GM23338 (cell line): ENCODE measurements at regions not wholly inside any gene's neighbourhood (a gene's known extent, or its start where the extent isn't known, plus 50 kb on each side); places are given as distances from the start of the nearest gene placed in this dataset.

Experiments
- ATAC-seq: fragments of 200-7000 bp; cut with Tn5 transposase; 3 replicates; pipeline ENCODE4 v1.9.1; 2020
- DNase-seq: peaks from one replicate; pipeline ENCODE4 v3.0.0-alpha.2; 2015; ENCODE audit warnings: low spot score
- H2AFZ ChIP-seq: fragments of 200-600 bp; sonication (generic); 2 replicates; pipeline ENCODE4 v1.8.0; 2016; ENCODE audit warnings: antibody characterized with exemption, mild to moderate bottlenecking, moderate library complexity
- H3F3A ChIP-seq: fragments of 200-600 bp; sonication (generic); replicated peaks from 2 replicates; pipeline ENCODE4 v1.8.0; 2017; ENCODE audit warnings: antibody characterized with exemption, mixed run types, low read depth
- H3K27ac ChIP-seq: fragments of 200-600 bp; sonication (generic); 2 replicates; pipeline ENCODE4 v1.6.1; 2016; ENCODE audit warnings: low read depth
- H3K27me3 ChIP-seq: fragments of 200-600 bp; sonication (generic); 2 replicates; pipeline ENCODE4 v1.8.0; 2016; ENCODE audit warnings: mild to moderate bottlenecking, mixed run types, moderate library complexity; ENCODE audit not compliant: insufficient read depth
- H3K36me3 ChIP-seq: fragments of 200-600 bp; sonication (generic); 2 replicates; pipeline ENCODE4 v1.8.0; 2016; ENCODE audit warnings: mild to moderate bottlenecking; ENCODE audit not compliant: insufficient read depth
- H3K4me1 ChIP-seq: fragments of 200-600 bp; sonication (generic); 2 replicates; pipeline ENCODE4 v1.8.0; 2016; ENCODE audit warnings: mild to moderate bottlenecking, moderate library complexity; ENCODE audit not compliant: insufficient read depth
- H3K4me2 ChIP-seq: fragments of 200-600 bp; sonication (generic); 2 replicates; pipeline ENCODE4 v1.7.1; 2017; ENCODE audit warnings: mixed run types
- H3K4me3 ChIP-seq: fragments of 200-600 bp; sonication (generic); 2 replicates; pipeline ENCODE4 v1.6.1; 2016; ENCODE audit warnings: mixed run types
- H3K79me2 ChIP-seq: fragments of 200-600 bp; sonication (generic); replicated peaks from 2 replicates; pipeline ENCODE4 v1.8.0; 2017; ENCODE audit warnings: mild to moderate bottlenecking; ENCODE audit not compliant: insufficient read depth
- H3K9me2 ChIP-seq: fragments of 200-600 bp; sonication (generic); 2 replicates; pipeline ENCODE4 v1.8.0; 2017; ENCODE audit not compliant: insufficient read depth
- H4K20me1 ChIP-seq: fragments of 200-600 bp; sonication (generic); replicated peaks from 2 replicates; pipeline ENCODE4 v1.8.0; 2017; ENCODE audit warnings: mild to moderate bottlenecking; ENCODE audit not compliant: insufficient read depth
- H3K27ac Mint-ChIP-seq: 2 replicates; pipeline ENCODE4 v1.8.0; 2020; ENCODE audit warnings: inconsistent platforms, mild to moderate bottlenecking, moderate library complexity, mixed read lengths
- H3K27me3 Mint-ChIP-seq: 3 replicates; pipeline ENCODE4 v1.8.0; 2022; ENCODE audit warnings: low read depth, mild to moderate bottlenecking, moderate library complexity, mixed read lengths, inconsistent platforms; ENCODE audit not compliant: insufficient read depth, poor library complexity
- H3K36me3 Mint-ChIP-seq: 3 replicates; pipeline ENCODE4 v1.8.0; 2021; ENCODE audit warnings: low read depth, mild to moderate bottlenecking, inconsistent platforms, moderate library complexity, mixed read lengths
- H3K4me1 Mint-ChIP-seq: 3 replicates; pipeline ENCODE4 v1.8.0; 2020; ENCODE audit warnings: mild to moderate bottlenecking, inconsistent platforms, mixed read lengths
- H3K4me3 Mint-ChIP-seq: 3 replicates; pipeline ENCODE4 v1.8.0; 2021; ENCODE audit warnings: moderate library complexity, mild to moderate bottlenecking, inconsistent platforms, mixed read lengths
- H3K9me3 Mint-ChIP-seq: 3 replicates; pipeline ENCODE4 v1.8.0; 2020; ENCODE audit warnings: moderate library complexity, mild to moderate bottlenecking, inconsistent platforms, mixed read lengths
- CREB1 ChIP-seq: fragments of 250-450 bp; sonication (Bioruptor Pico); IDR thresholded peaks from 2 replicates; pipeline ENCODE4 v1.5.0; 2020; ENCODE audit warnings: low read depth, mild to moderate bottlenecking, moderate library complexity
- CTCF ChIP-seq, 2 experiments: fragments of 200-600 bp in 1 of 2; sonication (generic) in 1 of 2; conservative IDR thresholded peaks; 2 replicates each; pipeline versions ENCODE4 v1.5.1 to v1.6.1; 2016 to 2017; ENCODE audit warnings: antibody characterized with exemption in 2 of 2, low read depth in 2 of 2, mild to moderate bottlenecking in 2 of 2, moderate library complexity in 1 of 2
- EZH2 ChIP-seq: fragments of 200-600 bp; sonication (generic); IDR thresholded peaks from one replicate; pipeline ENCODE4 v1.8.0; 2017; ENCODE audit warnings: antibody characterized with exemption, mild to moderate bottlenecking, low read depth; ENCODE audit not compliant: unreplicated experiment
- EZH2phosphoT487 ChIP-seq: fragments of 200-600 bp; sonication (generic); IDR thresholded peaks from one replicate; pipeline ENCODE4 v1.8.1; 2018; ENCODE audit warnings: antibody characterized with exemption; ENCODE audit not compliant: unreplicated experiment
- NANOG ChIP-seq: IDR thresholded peaks from 2 replicates; pipeline ENCODE4 v1.6.1; 2016; ENCODE audit warnings: antibody characterized with exemption, borderline replicate concordance
- POLR2AphosphoS5 ChIP-seq: IDR thresholded peaks from 2 replicates; pipeline ENCODE4 v1.6.1; 2016; ENCODE audit warnings: antibody characterized with exemption, low read depth
- REST ChIP-seq: IDR thresholded peaks from one replicate; pipeline ENCODE4 v1.6.1; 2018; ENCODE audit warnings: antibody characterized with exemption; ENCODE audit not compliant: unreplicated experiment
- STAT1 ChIP-seq: IDR thresholded peaks from one replicate; pipeline ENCODE4 v1.6.1; 2016; ENCODE audit warnings: antibody characterized with exemption; ENCODE audit not compliant: unreplicated experiment
- ZNF114 ChIP-seq: fragments of 250-450 bp; sonication (Bioruptor Pico); IDR thresholded peaks from 2 replicates; pipeline ENCODE4 v1.5.0; 2020; ENCODE audit warnings: mild to moderate bottlenecking, moderate library complexity
- TF ChIP-seq, protein P1 (sequence below): IDR thresholded peaks from 2 replicates; pipeline ENCODE4 v1.6.1; 2016; ENCODE audit warnings: antibody characterized with exemption

- TF ChIP-seq CTCF (conservative IDR thresholded peaks at IDR 0.05; ENCODE audit: low read depth in 2 of 2) (no peak), REST (no peak), NANOG (no peak; the same call in 1 of the 2 replicates), EZH2phosphoT487 (no peak), EZH2 (no peak), ZNF114 (CRISPR knock-in tag) (no peak), CREB1 (CRISPR knock-in tag) (no peak), POLR2AphosphoS5 (no peak), STAT1 (no peak)
- TF ChIP-seq, protein P1, sequence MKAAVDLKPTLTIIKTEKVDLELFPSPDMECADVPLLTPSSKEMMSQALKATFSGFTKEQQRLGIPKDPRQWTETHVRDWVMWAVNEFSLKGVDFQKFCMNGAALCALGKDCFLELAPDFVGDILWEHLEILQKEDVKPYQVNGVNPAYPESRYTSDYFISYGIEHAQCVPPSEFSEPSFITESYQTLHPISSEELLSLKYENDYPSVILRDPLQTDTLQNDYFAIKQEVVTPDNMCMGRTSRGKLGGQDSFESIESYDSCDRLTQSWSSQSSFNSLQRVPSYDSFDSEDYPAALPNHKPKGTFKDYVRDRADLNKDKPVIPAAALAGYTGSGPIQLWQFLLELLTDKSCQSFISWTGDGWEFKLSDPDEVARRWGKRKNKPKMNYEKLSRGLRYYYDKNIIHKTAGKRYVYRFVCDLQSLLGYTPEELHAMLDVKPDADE: no peak
Observed at GRCh38 chr1:239125893-239126292, 260.5 kb upstream of the CHRM3 start (continued).

GRCh38 chr1:239125027-239125426 lies 261.3 kb upstream of the CHRM3 start:
- H3K27ac ChIP-seq: peak overlapping the region; percentile 86
- ATAC-seq: peak; percentile 88
- H3K27me3 ChIP-seq: no peaks in the 10 kb centered on the region
- H3K79me2 ChIP-seq: no peaks in the 10 kb centered on the region
- H4K20me1 ChIP-seq: no peaks in the 10 kb centered on the region
- H3K9me2 ChIP-seq: no peaks in the 10 kb centered on the region
- Mint-ChIP-seq H3K27me3 (peaks cover 8% of the 10 kb centered on the region), H3K27ac (peak overlapping the region; percentile 68), H3K4me3 (no peak overlapping the region; the same call in 2 of the 3 replicates), H3K4me1 (peaks cover 50% of the 10 kb centered on the region), H3K9me3 (peaks cover 4% of the 10 kb centered on the region; the same call in 2 of the 3 replicates), H3K36me3 (peaks cover 3% of the 10 kb centered on the region; the same call in 1 of the 3 replicates)
- H3K36me3 ChIP-seq: no peaks in the 10 kb centered on the region
- H3K4me1 ChIP-seq: peaks cover 56% of the 10 kb centered on the region
- peak; percentile 61 for DNase-seq
- no peak overlapping the region for H3K4me3 ChIP-seq
- H3F3A ChIP-seq: 0 out of 2 replicates have a peak, but pooled peaks cover 3% of the 10 kb centered on the region
- no peak overlapping the region for H2AFZ ChIP-seq
- peak overlapping the region; percentile 55 for H3K4me2 ChIP-seq
- TF ChIP-seq REST: no peak
- TF ChIP-seq, protein P1: no peak
